Heart left ventricle (tissue), 16 donors: ENCODE measurements at regions not wholly inside any gene's neighbourhood (a gene's known extent, or its start where the extent isn't known, plus 50 kb on each side); places are given as distances from the start of the nearest gene placed in this dataset.
A peak's percentile ranks its signal among the peaks of the same experiment; 100 is the strongest.
"Not testable (repeated sequence)": the region's sequence is repeated elsewhere in the genome, so short reads cannot be mapped to it uniquely, and the experiment has no call there.

Source experiments
- ATAC-seq, 4 donors: fragments of 200-7000 bp; cut with Tn5 transposase; one replicate each; pipeline ENCODE4 v1.9.1; 2020 to 2022; ENCODE audit warnings: moderate library complexity in 4 of 4, mild to moderate bottlenecking in 3 of 4, moderate number of reproducible peaks in 1 of 4
- DNase-seq, 5 donors: peaks; one replicate each; pipeline ENCODE4 v3.0.0-alpha.2; 2020
- H3K27ac ChIP-seq, 12 donors: fragments of 200-600 bp; sonication (generic) in 4 of 12; one replicate each; pipeline versions ENCODE4 v1.5.0 to v1.8.0; 2016 to 2022; ENCODE audit warnings: mild to moderate bottlenecking in 2 of 12
- H3K27me3 ChIP-seq, 9 donors: fragments of 200-600 bp; sonication (generic) in 2 of 9; one replicate each; pipeline versions ENCODE4 v1.5.1 to v1.8.0; 2016 to 2022; ENCODE audit warnings: mild to moderate bottlenecking in 3 of 9
- H3K36me3 ChIP-seq, 9 donors: fragments of 200-600 bp; sonication (generic) in 2 of 9; one replicate each; pipeline versions ENCODE4 v1.5.0 to v1.8.0; 2018 to 2022; ENCODE audit warnings: mild to moderate bottlenecking in 2 of 9
- H3K4me1 ChIP-seq, 12 donors: fragments of 200-600 bp; sonication (generic) in 4 of 12; one replicate each; pipeline versions ENCODE4 v1.5.0 to v1.8.0; 2016 to 2022; ENCODE audit warnings: mild to moderate bottlenecking in 3 of 12
- H3K4me3 ChIP-seq, 12 donors: fragments of 200-600 bp; sonication (generic) in 4 of 12; one replicate each; pipeline versions ENCODE4 v1.5.0 to v1.8.0; 2017 to 2022; ENCODE audit warnings: mild to moderate bottlenecking in 9 of 12, moderate library complexity in 4 of 12
- H3K9me3 ChIP-seq, 12 donors: fragments of 200-600 bp; sonication (generic) in 4 of 12; one replicate each; pipeline versions ENCODE4 v1.5.0 to v1.8.0; 2016 to 2022; ENCODE audit warnings: mild to moderate bottlenecking in 1 of 12
- CTCF ChIP-seq, 12 donors: fragments of 200-600 bp; sonication (generic) in 4 of 12; IDR thresholded peaks; one replicate each; pipeline versions ENCODE4 v1.5.0 to v1.8.0; 2018 to 2022; ENCODE audit warnings: antibody characterized with exemption in 12 of 12, mild to moderate bottlenecking in 5 of 12
- POLR2A ChIP-seq, 2 donors: fragments of 450-650 bp; IDR thresholded peaks; one replicate each; pipeline ENCODE4 v1.6.1; 2017; ENCODE audit warnings: antibody characterized with exemption in 2 of 2, mild to moderate bottlenecking in 2 of 2, moderate library complexity in 2 of 2
- WGBS, 4 donors: extraction: QIAGEN DNeasy Blood & Tissue Kit in 2 of 4; methylation state at CpG; one replicate each; pipeline versions ENCODE4 v1.1.5 to v1.1.7; 2013 to 2018; 5-methylcytosine and 5-hydroxymethylcytosine counted together
- intact Hi-C, 10 donors: fragments of 100-400 bp; cut with DNase I; formaldehyde crosslinking; loops; one replicate each; pipeline versions ENCODE4 v1.11.1 to v1.14.2; 2022
- donor health status: ischemic (EF 13 %, LVEDD 7.1; RV severe dilation, severe dysfunction).
- donor health status: healthy with polysubstance abuse.
- donor health status: DM: no; HTN: yes; CAD: no.
- donor health status: DM: no; HTN: no; CAD: no.
- donor health status: ischemic (EF 25% LVEDD 6.9; RV normal size, moderate dysfunction).
- donor health status: ischemic (EF 25% LVEDD 5.7; RV mildly dilated, moderate dysfunction).
- donor health status: healthy.
- donor health status: DM: yes; HTN: yes; CAD: no.
- donor health status: ischemic (EF 35%, LVEDD 5.7; RV mildly dilated, moderate dysfunction).
- donor health status: nonischemic (EF 11% LVEDD 7.7; RV severe dilation, severe dysfunction).
- donor health status: DM: yes; HTN: yes; CAD: no.
- donor health status: PGD.
- donor health status: ischemic (EF 29% LVEDD 5.4; RV normal size, mild dysfunction).
- donor health status: nonischemic (EF 23%, LVEDD 6.1; RV moderate dilation, normal function).

- Histone ChIP-seq H3K4me3 (no peak overlapping the region), H3K4me1 (no peaks in the 10 kb centered on the region), H3K27ac (no peak overlapping the region), H3K36me3 (no peaks in the 10 kb centered on the region), H3K27me3 (no peaks in the 10 kb centered on the region), H3K9me3 (no peaks in the 10 kb centered on the region)
- no peak for TF ChIP-seq POLR2A (IDR thresholded peaks at IDR 0.05)
- TF ChIP-seq CTCF (IDR thresholded peaks at IDR 0.05) = no peak
- intact Hi-C loops = no loop called here
- 73 to 85% (median 82%) methylated on average over 3 of the region's 3 CpGs for WGBS, 4 donors
- no peak for ATAC-seq
- no peak for DNase-seq
Observed at GRCh38 chr12:83753205-83753604, 1066.5 kb downstream of the TMTC2 start.

- Histone ChIP-seq H3K4me1 (no peaks in the 10 kb centered on the region), H3K4me3 (no peak overlapping the region), H3K9me3 (peaks cover 0 to 11% (median 0%) of the 10 kb centered on the region in 12 donors), H3K27ac (peak overlapping the region in 4 of 12 donors; percentile 6 to 22 (median 8)), H3K27me3 (no peaks in the 10 kb centered on the region), H3K36me3 (no peaks in the 10 kb centered on the region)
- WGBS, 4 donors = 22 to 32% (median 29%) methylated on average over 3 of the region's 3 CpGs
- ATAC-seq = peak; percentile 78 to 97 (median 90)
- intact Hi-C loops = no loop called here
- peak in 2 of 5 donors; percentile 10 to 28 for DNase-seq
- TF ChIP-seq POLR2A (IDR thresholded peaks at IDR 0.05) (no peak), CTCF (IDR thresholded peaks at IDR 0.05) (no peak)
Observed at GRCh38 chr12:83739607-83740006, 1052.9 kb downstream of the TMTC2 start.

GRCh38 chr12:83710851-83711250, 1024.1 kb downstream of the TMTC2 start:
- 77 to 91% (median 88%) methylated on average over 3 of the region's 3 CpGs for WGBS, 4 donors
- no peak overlapping the region for H3K27ac ChIP-seq
- no peak overlapping the region for H3K4me3 ChIP-seq
- H3K9me3 ChIP-seq = peaks cover 0 to 45% (median 13%) of the 10 kb centered on the region in 12 donors
- TF ChIP-seq CTCF (IDR thresholded peaks at IDR 0.05) (no peak), POLR2A (IDR thresholded peaks at IDR 0.05) (no peak)
- H3K36me3 ChIP-seq = no peaks in the 10 kb centered on the region
- intact Hi-C loops = no loop called here
- ATAC-seq (no peak), DNase-seq (no peak)
- no peaks in the 10 kb centered on the region for H3K27me3 ChIP-seq
- no peaks in the 10 kb centered on the region for H3K4me1 ChIP-seq

- peaks cover 0 to 45% (median 13%) of the 10 kb centered on the region in 12 donors for H3K9me3 ChIP-seq
- TF ChIP-seq POLR2A (IDR thresholded peaks at IDR 0.05) = no peak
- ATAC-seq = no peak
- H3K27ac ChIP-seq = no peak overlapping the region
- no peaks in the 10 kb centered on the region for H3K27me3 ChIP-seq
- H3K4me3 ChIP-seq = no peak overlapping the region
- intact Hi-C loops = no loop called here
- no peaks in the 10 kb centered on the region for H3K4me1 ChIP-seq
- H3K36me3 ChIP-seq = no peaks in the 10 kb centered on the region
- no peak for DNase-seq
Observed at GRCh38 chr12:83709899-83710298, 1023.2 kb downstream of the TMTC2 start.

GRCh38 chr12:83700838-83701237, 1014.1 kb downstream of the TMTC2 start:
- Histone ChIP-seq H3K36me3 (no peaks in the 10 kb centered on the region), H3K4me1 (no peaks in the 10 kb centered on the region), H3K27ac (no peak overlapping the region), H3K9me3 (no peaks in the 10 kb centered on the region), H3K4me3 (no peak overlapping the region), H3K27me3 (no peaks in the 10 kb centered on the region)
- 79 to 86% (median 82%) methylated on average over 2 of the region's 2 CpGs for WGBS, 4 donors
- intact Hi-C loops = no loop called here
- no peak for ATAC-seq
- DNase-seq = no peak
- TF ChIP-seq POLR2A (IDR thresholded peaks at IDR 0.05) (no peak), CTCF (IDR thresholded peaks at IDR 0.05) (no peak)

GRCh38 chr12:83696311-83696710, 1009.6 kb downstream of the TMTC2 start:
- H3K9me3 ChIP-seq = peaks cover 0 to 14% (median 0%) of the 10 kb centered on the region in 12 donors
- H3K27ac ChIP-seq, H3K4me1 ChIP-seq, H3K4me3 ChIP-seq, H3K36me3 ChIP-seq, DNase-seq, ATAC-seq, H3K27me3 ChIP-seq, intact Hi-C loops: not testable (repeated sequence)
- WGBS, 4 donors = 80 to 98% (median 94%) methylated on average over 6 to 13 of the region's 13 CpGs
